ENCODE measurements at regions not wholly inside any gene's neighbourhood (a gene's known extent, or its start where the extent isn't known, plus 50 kb on each side); places are given as distances from the start of the nearest gene placed in this dataset.

DNA sequence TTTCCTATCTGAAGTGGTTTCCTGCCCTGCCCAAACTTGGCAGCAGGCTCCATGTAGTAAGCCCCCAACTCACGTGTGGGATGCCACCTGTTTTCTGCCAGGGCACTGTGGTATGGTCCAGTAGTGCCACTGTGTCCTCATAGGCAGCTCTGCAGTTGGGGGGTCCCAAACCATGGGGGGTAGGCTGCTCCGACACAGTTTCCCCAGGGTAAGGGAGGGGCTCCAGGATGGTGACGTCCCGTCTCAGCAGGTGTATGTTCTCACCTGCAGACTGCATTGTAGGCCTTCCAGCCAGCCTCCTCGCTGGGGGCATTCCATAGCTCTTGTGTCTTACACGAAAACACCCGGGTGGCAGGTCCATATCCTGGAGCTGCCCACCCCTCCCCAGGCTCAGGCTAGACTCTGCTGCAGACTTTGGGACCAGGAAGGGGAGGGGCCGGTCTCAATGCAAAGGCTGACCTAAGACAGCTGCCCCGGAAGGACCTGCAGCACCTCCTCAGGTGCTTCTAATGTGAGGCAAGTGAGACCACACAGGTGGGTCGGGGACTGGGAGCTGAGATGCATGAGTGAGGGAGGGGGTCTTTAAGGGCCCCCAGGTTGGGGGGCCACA lies 330.5 kb upstream of the IRX4 start:
- no peak for DNase-seq (ENCODE audit: low read depth in 1 of 2, low spot score in 1 of 2)

- no peak for DNase-seq (ENCODE audit: low read depth in 1 of 2, low spot score in 1 of 2)
Observed at GRCh38 chr5:2212481-2212880, 329.8 kb upstream of the IRX4 start.

GRCh38 chr5:2208239-2208544 lies 325.5 kb upstream of the IRX4 start:
- no peak for DNase-seq (ENCODE audit: low read depth in 1 of 2, low spot score in 1 of 2)

GRCh38 chr5:2207416-2208238 lies 324.9 kb upstream of the IRX4 start:
- no peak for DNase-seq (ENCODE audit: low read depth in 1 of 2, low spot score in 1 of 2)

GRCh38 chr5:2207109-2207399 lies 324.3 kb upstream of the IRX4 start:
- no peak for DNase-seq (ENCODE audit: low read depth in 1 of 2, low spot score in 1 of 2)

DNA sequence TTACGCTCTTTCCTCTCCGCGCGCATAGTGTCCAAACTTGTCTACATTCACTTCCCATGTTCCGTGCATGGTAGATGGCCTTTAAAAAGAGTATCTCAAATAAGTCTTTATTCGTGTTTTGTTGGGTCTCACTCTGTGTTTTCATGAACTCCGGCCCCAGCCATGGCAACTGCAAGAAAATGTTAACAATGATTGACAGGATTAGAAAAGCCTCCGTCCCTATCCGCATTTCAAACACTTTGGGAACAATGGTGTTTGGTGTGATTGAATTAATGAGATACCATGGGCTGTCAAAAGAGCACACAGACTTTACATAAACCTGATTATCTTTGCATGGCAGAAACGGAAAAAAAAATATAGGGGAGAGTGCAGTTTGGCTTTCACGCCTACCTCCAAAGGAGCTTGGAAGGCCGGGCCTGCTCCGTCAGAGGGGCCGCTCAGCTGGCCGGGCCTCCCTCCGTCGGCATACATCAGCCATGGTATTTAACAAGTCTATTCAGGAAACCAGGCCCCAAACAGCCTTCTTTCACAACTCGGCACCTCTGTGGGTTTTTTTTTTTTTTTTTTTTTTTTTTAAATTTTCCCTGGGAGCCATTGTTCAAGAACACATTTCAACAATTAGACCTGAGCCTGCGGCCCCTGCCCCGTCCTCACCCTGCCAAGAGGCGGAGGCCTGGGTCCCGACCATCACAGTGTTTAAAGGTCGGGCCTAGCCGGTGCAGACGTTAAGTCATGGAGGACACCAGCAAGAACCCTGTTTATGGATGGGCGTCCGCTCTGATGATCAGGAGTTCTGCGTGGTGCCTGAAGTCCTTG lies 323.8 kb upstream of the IRX4 start:
- no peak for DNase-seq (ENCODE audit: low read depth in 1 of 2, low spot score in 1 of 2)

- DNase-seq (ENCODE audit: low read depth in 1 of 2, low spot score in 1 of 2), result no peak
Observed at GRCh38 chr5:2205596-2206226, 323.0 kb upstream of the IRX4 start.

DNA sequence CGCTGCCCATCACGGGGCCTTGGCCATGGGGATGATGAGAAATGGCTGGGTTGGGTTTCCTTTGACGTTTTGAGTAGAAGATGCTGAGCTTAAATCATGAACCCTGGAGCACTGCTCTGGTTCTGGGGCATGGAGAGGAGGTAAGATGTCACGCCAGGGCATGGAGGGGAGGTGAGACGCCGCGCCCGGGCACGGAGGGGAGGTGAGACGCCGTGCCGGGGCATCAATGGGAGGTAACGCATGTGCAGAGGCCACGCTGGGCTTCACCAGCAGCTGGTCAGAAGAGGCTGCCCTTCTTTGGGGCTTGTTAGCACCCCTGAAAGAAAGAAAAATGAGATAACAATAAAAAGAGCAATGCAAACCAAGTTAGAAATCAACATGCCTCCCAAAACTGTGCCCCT lies 322.5 kb upstream of the IRX4 start:
- DNase-seq (ENCODE audit: low read depth in 1 of 2, low spot score in 1 of 2), result no peak

DNA sequence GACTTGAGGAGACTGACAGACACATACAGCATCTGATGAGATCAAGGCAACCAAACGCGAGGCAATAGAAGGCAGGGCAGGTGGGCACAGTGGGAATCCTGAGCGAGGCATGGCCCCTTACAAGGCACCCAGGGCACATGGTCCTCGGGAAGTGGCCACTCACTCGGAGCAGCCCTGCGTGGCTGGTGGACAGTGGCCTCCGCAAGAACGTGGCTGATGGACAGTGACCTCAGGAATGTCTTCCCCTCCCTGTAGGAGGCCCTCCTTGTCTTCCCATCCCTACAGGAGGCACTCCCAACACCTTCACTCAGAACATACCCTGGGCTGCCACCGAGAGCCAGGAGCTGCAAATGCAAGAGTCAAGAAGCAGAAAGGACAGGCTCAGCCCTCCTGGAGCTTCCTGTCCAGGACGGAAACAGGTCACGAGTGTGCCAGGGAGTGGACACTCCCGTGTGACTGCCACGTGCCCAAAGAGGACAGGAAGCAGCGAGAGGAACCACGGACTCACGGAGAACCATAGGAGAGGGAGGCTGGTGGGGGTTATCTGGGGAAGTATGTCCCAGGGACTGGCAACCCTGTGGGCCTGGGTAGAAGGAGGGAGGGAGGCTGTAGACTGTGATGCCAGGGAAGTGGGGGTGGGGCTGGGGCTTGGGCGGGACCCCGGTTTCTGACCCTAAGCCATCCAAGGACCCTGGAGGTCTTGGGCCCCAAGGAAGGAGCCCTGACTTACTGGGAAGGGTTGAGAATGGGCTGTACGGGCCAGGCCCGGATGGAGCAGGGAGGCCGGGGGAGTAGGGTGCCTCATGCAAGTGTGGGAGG lies 321.9 kb upstream of the IRX4 start:
- DNase-seq (ENCODE audit: low read depth in 1 of 2, low spot score in 1 of 2), result no peak

DNA sequence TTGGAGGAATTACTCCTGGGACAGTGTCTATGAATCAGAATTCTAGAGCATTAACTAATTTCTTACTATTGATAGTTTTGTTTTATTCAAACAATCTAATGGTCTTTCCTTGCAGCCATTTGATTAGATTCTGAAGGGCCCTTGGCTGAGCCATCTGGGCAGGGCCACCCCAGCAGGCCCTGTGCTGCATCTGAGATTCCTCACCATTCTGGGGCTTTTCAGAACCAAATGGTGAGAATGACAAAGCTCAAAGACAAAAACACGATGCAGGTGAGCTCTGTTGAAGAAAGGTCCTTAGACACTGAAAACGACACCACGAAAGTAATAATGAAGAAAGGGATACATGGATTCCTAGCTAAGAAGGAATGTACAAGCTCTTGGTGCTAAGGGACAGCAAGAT lies 321.0 kb upstream of the IRX4 start:
- DNase-seq (ENCODE audit: low read depth in 1 of 2, low spot score in 1 of 2), result no peak

- no peak for DNase-seq (ENCODE audit: low read depth in 1 of 2, low spot score in 1 of 2)
Observed at GRCh38 chr5:2201832-2202231, 319.1 kb upstream of the IRX4 start.

- no peak for DNase-seq (ENCODE audit: low read depth in 1 of 2, low spot score in 1 of 2)
Observed at GRCh38 chr5:2201421-2201820, 318.7 kb upstream of the IRX4 start.

DNA sequence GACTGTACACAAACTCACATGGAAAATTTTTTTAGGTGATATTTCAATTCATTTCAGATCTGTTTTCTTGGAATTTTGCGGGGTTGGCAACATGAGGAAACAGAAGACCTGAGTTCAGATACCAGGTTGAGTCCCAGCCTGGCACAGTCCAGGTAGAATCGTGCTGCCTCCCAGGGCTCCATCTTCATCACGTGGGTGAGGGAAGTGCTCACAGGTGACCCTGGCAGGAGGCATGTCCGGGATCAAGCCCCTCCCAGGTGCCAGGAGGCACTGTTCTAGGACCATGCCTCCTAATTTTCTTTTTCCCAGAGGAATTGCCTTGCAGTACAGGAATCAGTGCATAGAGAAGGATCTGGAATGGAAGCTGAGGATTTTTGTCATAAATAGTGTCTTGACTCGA lies 318.3 kb upstream of the IRX4 start:
- DNase-seq (ENCODE audit: low read depth in 1 of 2, low spot score in 1 of 2), result no peak

GRCh38 chr5:2200261-2200950 lies 317.7 kb upstream of the IRX4 start:
- no peak for DNase-seq (ENCODE audit: low read depth in 1 of 2, low spot score in 1 of 2)

GRCh38 chr5:2199697-2200096 lies 317.0 kb upstream of the IRX4 start:
- no peak for DNase-seq (ENCODE audit: low read depth in 1 of 2, low spot score in 1 of 2)

GRCh38 chr5:2196989-2197619 lies 314.4 kb upstream of the IRX4 start:
- DNase-seq (ENCODE audit: low read depth in 1 of 2, low spot score in 1 of 2), result no peak

- no peak for DNase-seq (ENCODE audit: low read depth in 1 of 2, low spot score in 1 of 2)
Observed at GRCh38 chr5:2196416-2196815, 313.7 kb upstream of the IRX4 start.

GRCh38 chr5:2194949-2195348 lies 312.2 kb upstream of the IRX4 start:
- DNase-seq (ENCODE audit: low read depth in 1 of 2, low spot score in 1 of 2), result no peak

- DNase-seq (ENCODE audit: low read depth in 1 of 2, low spot score in 1 of 2), result no peak
Observed at GRCh38 chr5:2194236-2194555, 311.5 kb upstream of the IRX4 start.

- no peak for DNase-seq (ENCODE audit: low read depth in 1 of 2, low spot score in 1 of 2)
Observed at GRCh38 chr5:2193542-2194235, 311.0 kb upstream of the IRX4 start.

Data from stimulated activated CD4-positive, alpha-beta T cell treated with anti-CD3 and anti-CD28 coated beads, Interleukin-15, amount 100 ng/mL, for 1 hour (primary cell).